Retinal pigment epithelial cell (primary cell): ENCODE measurements at regions not wholly inside any gene's neighbourhood (a gene's known extent, or its start where the extent isn't known, plus 50 kb on each side); places are given as distances from the start of the nearest gene placed in this dataset.
A peak's percentile ranks its signal among the peaks of the same experiment; 100 is the strongest.

Source experiments
- DNase-seq: peaks from one replicate; pipeline ENCODE4 v3.0.0-alpha.2; 2010; ENCODE audit warnings: low read depth
- H3K4me3 ChIP-seq: 2 replicates; pipeline ENCODE4 v1.5.1; 2011; ENCODE audit warnings: mild to moderate bottlenecking, low read length, control low read depth, moderate library complexity
- CTCF ChIP-seq: conservative IDR thresholded peaks from 2 replicates; pipeline ENCODE4 v1.5.1; 2011; ENCODE audit warnings: low read depth, low read length, control low read depth, inconsistent platforms

DNA sequence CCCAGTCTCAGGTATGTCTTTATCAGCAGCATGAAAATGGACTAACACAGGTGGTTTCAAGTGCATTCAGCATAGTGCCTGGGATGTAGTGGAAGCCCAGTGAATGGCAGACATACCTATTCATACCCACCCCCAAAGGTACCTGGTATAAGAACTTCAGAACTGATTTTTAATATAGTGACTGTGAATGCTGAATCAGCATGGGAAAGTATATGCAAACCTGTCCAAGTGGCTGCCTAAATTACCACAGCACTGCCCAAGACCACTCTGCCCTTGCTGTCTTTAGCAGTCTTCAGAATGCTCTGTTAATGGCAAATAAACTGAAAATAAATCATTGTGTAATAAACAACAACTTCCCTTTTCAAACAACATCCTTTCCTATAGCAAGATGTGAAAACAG is 312.1 kb downstream of the GPAM start:
- H3K4me3 ChIP-seq: no peak overlapping the region
- TF ChIP-seq CTCF: no peak
- no peak for DNase-seq

- TF ChIP-seq CTCF: no peak
- DNase-seq: peak; percentile 25
These were observed 311.0 kb downstream of the GPAM start for GRCh38 chr10:111872591-111872990.

GRCh38 chr10:111873041-111873440 is 310.5 kb downstream of the GPAM start:
- no peak overlapping the region for H3K4me3 ChIP-seq
- no peak for DNase-seq
- TF ChIP-seq CTCF: no peak

More at GRCh38 chr10:111872591-111872990, 311.0 kb downstream of the GPAM start:
- no peak overlapping the region for H3K4me3 ChIP-seq

- TF ChIP-seq CTCF: no peak
- H3K4me3 ChIP-seq: no peak overlapping the region
- no peak for DNase-seq
These were observed 309.9 kb downstream of the GPAM start for GRCh38 chr10:111873621-111874135.

GRCh38 chr10:111874576-111874975 is 309.0 kb downstream of the GPAM start:
- no peak for DNase-seq
- H3K4me3 ChIP-seq: no peak overlapping the region
- no peak for TF ChIP-seq CTCF

DNA sequence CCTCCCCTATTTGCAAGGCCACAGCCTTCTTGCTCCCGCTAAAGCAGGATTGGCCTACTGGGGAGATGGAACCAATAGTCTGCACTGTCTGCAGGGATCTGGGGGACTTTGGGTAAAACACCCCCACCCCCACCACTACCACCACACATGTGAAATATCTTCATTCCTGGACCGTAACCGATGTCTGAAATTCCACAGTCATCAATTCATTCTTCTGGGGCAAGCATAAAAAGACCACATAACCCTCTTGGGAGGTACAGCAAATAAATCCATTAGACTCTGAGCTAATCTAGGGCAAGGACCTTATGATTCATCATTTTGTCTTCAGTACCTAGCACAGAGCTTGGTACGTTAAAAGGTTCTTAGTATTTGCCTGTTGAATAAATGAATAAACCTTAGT is 307.8 kb downstream of the GPAM start:
- no peak overlapping the region for H3K4me3 ChIP-seq
- TF ChIP-seq CTCF: no peak
- DNase-seq: peak; percentile 30

GRCh38 chr10:111877258-111877657 is 306.3 kb downstream of the GPAM start:
- no peak for DNase-seq
- H3K4me3 ChIP-seq: no peak overlapping the region
- TF ChIP-seq CTCF: no peak
